Daoy (cell line): ENCODE measurements at regions not wholly inside any gene's neighbourhood (a gene's known extent, or its start where the extent isn't known, plus 50 kb on each side); places are given as distances from the start of the nearest gene placed in this dataset.
"Not testable (repeated sequence)": the region's sequence is repeated elsewhere in the genome, so short reads cannot be mapped to it uniquely, and the experiment has no call there.

Experiments used
- DNase-seq: peaks from one replicate; pipeline ENCODE4 v3.0.0-alpha.2; 2015; ENCODE audit warnings: low read depth

DNA sequence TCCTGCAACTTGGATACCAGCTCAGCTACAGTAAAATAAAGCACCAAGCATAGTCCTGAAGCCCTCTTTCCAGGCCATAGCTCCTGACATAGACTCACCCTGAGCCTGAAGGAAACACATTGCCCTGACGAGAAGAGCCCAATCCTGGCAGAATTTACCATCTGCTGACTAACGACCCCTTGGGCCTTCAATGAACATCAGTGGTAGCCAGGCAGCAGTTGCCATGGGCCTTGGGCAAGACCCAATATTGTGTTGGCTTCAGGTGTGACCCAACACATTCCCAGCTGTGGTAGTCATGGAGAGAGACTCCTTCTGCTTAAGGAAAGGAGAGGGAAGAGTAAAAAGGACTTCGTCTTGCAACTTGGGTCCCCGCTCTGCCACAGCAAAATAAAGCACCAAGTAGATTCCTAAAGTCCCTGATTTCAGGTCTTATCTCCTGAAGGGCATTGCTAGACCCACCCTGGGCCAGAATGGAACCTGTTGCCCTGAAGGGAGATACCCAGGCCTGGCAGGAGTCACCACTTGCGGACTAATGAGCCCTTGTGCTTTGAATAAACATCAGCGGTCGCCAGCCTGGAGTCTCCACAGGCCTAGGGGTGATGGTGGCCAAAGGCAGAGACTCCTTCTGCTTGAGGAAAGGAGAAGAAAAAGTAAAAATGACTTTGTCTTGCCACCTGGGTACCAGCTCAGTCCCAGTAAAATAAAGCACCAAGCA lies 902.6 kb downstream of the C4orf33 start:
- DNase-seq: no peak

GRCh38 chr4:129999156-129999555 lies 903.2 kb downstream of the C4orf33 start:
- DNase-seq: no peak

DNA sequence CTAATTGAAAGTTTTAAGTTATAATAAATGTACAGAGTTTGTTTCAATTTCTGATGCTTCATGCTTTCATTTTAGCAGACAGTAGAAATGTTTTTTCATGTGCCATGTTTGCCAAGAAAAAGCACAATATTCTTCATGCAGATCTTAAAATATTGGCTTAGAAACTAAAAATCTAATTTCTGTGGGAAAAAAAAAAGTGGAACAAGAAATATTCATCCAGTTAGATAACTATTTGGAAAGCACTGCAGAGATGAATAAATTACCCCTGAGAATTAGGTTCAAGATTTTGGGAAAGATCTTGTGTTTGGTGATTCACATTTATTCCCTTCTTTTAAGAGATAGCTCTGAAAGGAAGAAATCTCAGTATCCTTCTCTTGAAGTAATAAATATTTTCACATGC lies 912.5 kb downstream of the C4orf33 start:
- no peak for DNase-seq

DNA sequence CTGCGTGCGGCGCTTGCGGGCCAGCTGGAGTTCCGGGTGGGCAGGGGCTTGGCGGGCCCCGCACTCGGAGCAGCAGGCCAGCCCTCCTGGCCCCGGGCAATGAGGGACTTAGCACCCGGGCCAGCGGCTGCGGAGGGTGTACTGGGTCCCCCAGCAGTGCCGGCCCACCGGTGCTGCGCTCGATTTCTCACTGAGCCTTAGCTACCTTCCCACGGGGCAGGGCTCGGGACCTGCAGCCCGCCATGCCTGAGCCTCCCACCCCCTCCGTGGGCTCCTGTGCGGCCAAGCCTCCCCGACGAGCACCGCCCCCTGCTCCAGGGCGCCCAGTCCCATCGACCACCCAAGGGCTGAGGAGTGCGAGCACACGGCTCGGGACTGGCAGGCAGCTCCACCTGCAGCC lies 916.9 kb downstream of the C4orf33 start:
- not testable (repeated sequence) for DNase-seq

- DNase-seq: no peak
These were observed 925.8 kb downstream of the C4orf33 start for GRCh38 chr4:130021706-130022105.

DNA sequence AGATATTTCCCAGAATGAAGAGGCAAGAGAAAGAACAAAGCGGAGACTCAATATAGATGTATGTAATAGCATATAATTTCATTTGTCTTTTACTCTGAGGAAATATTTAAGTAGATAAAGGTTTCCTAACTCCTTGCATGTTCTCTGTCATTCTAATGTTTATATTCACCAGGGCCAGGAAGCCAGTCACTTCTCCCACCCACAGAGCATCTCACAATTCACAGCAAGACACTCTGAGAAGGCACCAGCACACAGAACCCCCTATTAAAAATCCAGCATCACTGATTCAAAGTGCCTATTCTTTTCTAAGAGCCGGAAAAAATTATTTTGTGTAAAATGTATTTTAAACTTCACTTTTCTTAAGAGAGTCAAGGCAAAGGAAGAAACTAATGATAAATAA lies 927.1 kb downstream of the C4orf33 start:
- DNase-seq: no peak

GRCh38 chr4:130025701-130026100 lies 929.7 kb downstream of the C4orf33 start:
- DNase-seq: no peak

GRCh38 chr4:130026185-130026584 lies 930.2 kb downstream of the C4orf33 start:
- DNase-seq: no peak

DNA sequence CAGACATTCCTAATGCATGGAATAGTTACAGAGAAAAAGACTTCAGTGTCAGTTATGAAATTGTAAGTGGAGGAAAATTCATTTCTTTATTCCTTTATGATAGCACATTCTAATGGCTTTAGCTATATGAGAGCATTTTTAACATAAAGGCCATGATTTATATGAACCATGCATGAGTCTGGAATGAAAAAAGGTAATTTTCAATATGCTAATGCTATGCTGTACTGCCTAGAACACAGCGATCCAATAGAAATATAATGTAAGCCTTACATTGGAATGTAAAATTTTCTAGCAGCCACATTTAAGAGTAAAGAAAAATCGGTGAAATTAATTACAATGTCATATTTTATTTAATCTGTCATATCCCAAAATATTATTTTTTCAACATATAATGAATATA lies 932.0 kb downstream of the C4orf33 start:
- DNase-seq: no peak

DNA sequence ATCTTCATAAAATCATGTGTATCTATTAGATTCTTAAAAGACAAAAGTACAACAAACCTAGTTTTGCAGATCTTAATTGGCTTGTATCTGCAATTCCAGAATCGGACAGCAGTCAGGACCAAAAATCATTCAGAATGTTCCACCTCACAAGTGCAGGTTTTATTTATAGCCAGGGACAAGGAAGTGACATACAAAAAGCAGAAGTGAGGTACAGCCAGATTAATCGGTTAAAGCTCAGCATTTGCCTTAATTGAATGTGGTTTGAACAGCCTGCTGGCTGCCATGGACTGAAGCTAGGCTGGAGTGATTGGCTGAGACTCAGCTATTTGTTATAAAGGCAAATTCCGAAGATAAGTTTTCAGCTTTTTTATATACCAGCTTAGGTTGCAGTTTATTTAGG lies 932.6 kb downstream of the C4orf33 start:
- DNase-seq: no peak

DNA sequence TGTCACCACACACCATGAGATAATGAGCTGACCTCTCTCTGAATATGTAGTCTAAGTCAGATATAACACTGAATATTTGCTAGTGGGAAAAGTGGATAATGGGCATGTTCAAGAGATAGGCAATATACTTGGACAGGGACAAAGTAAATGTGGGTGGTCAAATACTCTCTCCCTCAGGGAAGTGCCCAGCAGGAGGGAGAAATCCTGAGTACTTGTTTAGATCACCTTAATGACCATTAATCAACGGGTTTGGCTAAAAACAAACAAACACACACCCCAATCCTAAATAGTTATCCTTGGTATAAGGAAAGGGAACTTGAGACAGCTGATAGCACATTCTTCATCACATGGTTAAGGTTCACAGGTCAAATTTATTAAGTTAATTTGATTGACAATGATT lies 933.5 kb downstream of the C4orf33 start:
- DNase-seq: no peak

DNA sequence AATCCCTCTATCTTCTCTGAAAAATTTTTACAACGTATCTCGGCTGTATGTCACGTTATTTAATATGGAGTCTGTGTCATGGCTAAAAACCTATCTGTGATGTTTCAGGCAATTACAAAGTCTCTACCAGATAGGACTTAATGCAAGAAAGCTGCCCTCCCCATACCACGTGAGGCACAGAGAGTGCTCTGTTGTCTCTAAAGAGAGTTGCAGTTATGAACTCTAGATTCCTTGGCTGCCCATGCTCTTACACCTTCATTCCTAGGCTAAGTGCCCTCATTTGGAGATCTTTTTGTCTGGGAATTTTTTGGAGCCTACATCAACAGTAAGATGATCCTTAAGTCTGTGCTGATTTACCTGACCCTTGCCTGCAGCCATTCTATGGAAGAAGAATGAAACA lies 935.9 kb downstream of the C4orf33 start:
- no peak for DNase-seq

- DNase-seq: not testable (repeated sequence)
These were observed 937.7 kb downstream of the C4orf33 start for GRCh38 chr4:130033657-130034056.

DNA sequence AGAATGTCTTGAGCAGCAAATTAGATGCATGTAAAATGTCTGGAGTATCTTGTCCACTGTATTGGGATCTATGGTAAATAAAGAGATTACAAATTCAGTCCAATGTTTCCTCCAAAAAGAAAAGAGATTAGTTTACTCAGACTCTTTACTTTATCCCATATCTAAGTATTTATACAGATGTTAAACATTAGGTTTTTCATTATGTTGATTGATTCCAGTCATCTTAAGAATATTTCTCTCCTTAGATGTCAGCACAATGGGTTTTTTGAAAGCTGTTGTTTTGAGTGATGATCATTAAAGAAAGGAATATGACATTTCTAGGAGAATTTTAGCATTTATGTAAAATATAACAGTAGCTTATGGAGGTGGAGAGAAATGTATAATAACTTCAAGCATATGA lies 938.9 kb downstream of the C4orf33 start:
- no peak for DNase-seq

GRCh38 chr4:130035391-130035790 lies 939.4 kb downstream of the C4orf33 start:
- DNase-seq: no peak

- DNase-seq: not testable (repeated sequence)
These were observed 941.9 kb downstream of the C4orf33 start for GRCh38 chr4:130037866-130038265.

- DNase-seq: peak; percentile 2
These were observed 942.6 kb downstream of the C4orf33 start for GRCh38 chr4:130038540-130038939.

DNA sequence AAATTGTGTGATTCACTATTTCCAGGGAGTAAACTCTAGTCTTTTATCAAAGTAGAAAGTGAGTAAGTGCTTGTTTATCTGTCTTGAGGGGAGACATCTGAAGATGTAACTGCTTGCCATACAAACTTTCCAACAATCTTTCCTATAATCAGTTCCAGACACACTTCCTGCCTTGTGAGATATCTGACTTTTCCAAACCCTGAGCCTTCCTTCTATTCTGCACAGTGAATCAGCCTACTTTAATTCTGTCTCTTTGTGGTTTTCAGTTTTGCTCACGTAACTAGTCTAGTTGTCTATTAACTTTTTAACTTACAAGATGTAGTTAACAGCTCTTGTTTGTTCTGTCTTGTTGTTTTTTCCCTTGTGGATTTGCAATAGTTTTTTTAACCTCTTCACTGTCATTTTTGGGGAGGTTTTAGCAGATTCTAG lies 947.8 kb downstream of the C4orf33 start:
- DNase-seq: no peak

- DNase-seq: no peak
These were observed 949.0 kb downstream of the C4orf33 start for GRCh38 chr4:130044788-130045531.

DNA sequence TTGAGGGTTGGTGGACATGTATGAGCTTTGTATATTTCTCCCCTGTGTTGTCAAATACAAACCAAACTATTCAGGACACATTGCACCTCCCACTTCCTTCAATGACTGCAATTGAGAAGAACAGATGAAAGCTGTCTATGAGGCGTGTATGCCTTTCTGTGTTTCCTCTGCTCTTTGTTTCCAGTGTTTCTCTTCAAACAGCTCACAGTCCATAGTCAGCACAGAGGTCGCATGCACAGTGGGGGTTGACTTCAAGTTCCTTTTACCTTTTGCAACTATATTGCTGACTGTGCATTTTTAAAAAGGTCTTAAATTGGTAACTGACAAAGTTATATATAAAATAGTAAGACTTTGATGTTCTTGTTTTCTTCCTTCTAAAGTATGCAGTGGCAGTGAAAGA lies 957.8 kb downstream of the C4orf33 start:
- DNase-seq: no peak

GRCh38 chr4:130054908-130055307 lies 959.0 kb downstream of the C4orf33 start:
- DNase-seq: no peak

GRCh38 chr4:130056286-130056685 lies 960.3 kb downstream of the C4orf33 start:
- DNase-seq: no peak

- DNase-seq: no peak
These were observed 968.5 kb downstream of the C4orf33 start for GRCh38 chr4:130064471-130064870.
